ENCODE measurements at regions not wholly inside any gene's neighbourhood (a gene's known extent, or its start where the extent isn't known, plus 50 kb on each side); places are given as distances from the start of the nearest gene placed in this dataset.

DNA sequence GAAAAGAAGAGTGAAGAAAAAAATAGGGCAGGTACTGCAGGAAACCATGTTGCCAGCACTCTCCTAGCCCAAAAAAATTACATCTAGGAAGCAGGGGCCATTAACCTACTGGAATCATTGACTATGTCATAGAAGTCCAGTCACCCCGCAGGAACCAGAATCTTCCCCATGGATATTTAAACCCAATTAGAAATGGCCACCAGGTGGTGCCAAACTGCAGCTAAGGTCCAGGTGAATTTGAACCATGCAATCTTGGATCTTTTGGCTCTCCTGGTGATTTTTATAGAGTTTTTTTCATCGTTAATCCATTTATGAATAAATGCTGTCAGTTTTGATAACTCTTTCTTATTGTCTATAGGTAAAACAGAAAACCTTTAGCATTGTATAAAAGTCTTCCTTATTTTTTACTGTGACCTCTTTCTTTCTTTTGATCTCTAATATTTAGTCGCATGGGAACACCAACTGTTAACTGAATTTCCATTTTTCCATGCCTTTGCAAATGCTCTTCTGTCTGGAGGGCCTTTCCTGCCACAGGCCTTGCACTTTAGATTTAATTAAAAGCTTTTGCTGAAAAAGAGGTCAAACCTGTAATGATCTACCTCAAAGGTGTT lies 147.5 kb upstream of the FGF10 start:
- Histone ChIP-seq H3K56ac (ENCODE audit: extremely low read depth, insufficient read depth, low read length) (no peak overlapping the region), H4K91ac (ENCODE audit: insufficient read depth, low read depth, low read length) (no peak overlapping the region), H3K9me3 (ENCODE audit: control insufficient read depth, insufficient read depth, low read length) (no peaks in the 10 kb centered on the region), H2AK9ac (replicated peaks; ENCODE audit: low read depth, low read length, poor library complexity) (no peak overlapping the region), H3K9me1 (ENCODE audit: insufficient read depth, low read length) (no peaks in the 10 kb centered on the region), H3K27me3 (ENCODE audit: control insufficient read depth, insufficient read depth, low read length) (no peaks in the 10 kb centered on the region), H2AK5ac (ENCODE audit: low read depth, low read length) (no peak overlapping the region), H3K4ac (ENCODE audit: low read depth, low read length) (no peak overlapping the region), H4K5ac (ENCODE audit: low read depth, low read length) (no peak overlapping the region), H3K36me3 (ENCODE audit: control insufficient read depth, insufficient read depth, low read length) (no peaks in the 10 kb centered on the region), H3K4me2 (ENCODE audit: low read depth, low read length) (no peak overlapping the region), H3K23ac (ENCODE audit: low read depth, low read length) (no peak overlapping the region), H3K27ac (ENCODE audit: insufficient read depth, low read length) (no peak overlapping the region), H3K9ac (ENCODE audit: low read depth, low read length) (no peak overlapping the region), H3K4me1 (ENCODE audit: control insufficient read depth, insufficient read depth, low read length) (no peaks in the 10 kb centered on the region), H3K18ac (ENCODE audit: low read depth, low read length) (no peak overlapping the region), H4K20me1 (ENCODE audit: insufficient read depth, low read length) (no peaks in the 10 kb centered on the region), H2BK5ac (ENCODE audit: low read depth, low read length, poor library complexity, severe bottlenecking) (no peak overlapping the region), H2BK15ac (ENCODE audit: low read depth, low read length) (no peak overlapping the region), H2BK120ac (ENCODE audit: low read depth, low read length) (no peak overlapping the region), H3K4me3 (ENCODE audit: insufficient read depth, low read depth, low read length) (no peak overlapping the region), H4K8ac (ENCODE audit: low read depth in 2 of 2, low read length in 2 of 2) (no peak overlapping the region), H2BK20ac (ENCODE audit: low read depth, low read length) (no peak overlapping the region), H2AFZ (replicated peaks; ENCODE audit: low read length, poor library complexity) (no peak overlapping the region), H3K79me1 (ENCODE audit: low read depth in 1 of 2, low read length in 2 of 2) (no peaks in the 10 kb centered on the region), H3K14ac (replicated peaks; ENCODE audit: low read depth, low read length) (no peak overlapping the region)
- POLR2A ChIA-PET (ENCODE audit: unreplicated experiment): no interaction called here
- no CpG with 5 or more reads among the region's 3 CpGs for WGBS, 2 experiments (ENCODE audit: extremely low coverage in 2 of 2, insufficient read length in 1 of 2)
- DNase-seq (peak; percentile 17), ATAC-seq (ENCODE audit: low read depth) (no peak)
- in situ Hi-C loops (cut with MboI; ENCODE audit: low sequenced_read_pairs) (no loop called here), dilution Hi-C loops (cut with HindIII; ENCODE audit: low sequenced_read_pairs, unreplicated experiment) (no loop called here), intact Hi-C loops (cut with micrococcal nuclease) (loop anchor here (1.0 kb wide), 1 partner anchor 238 kb away; no protein-coding TSS in a partner anchor)
- CTCF ChIA-PET: interaction anchor here (1.5 kb wide), 1 partner anchor 14 kb away, joined by 3 read pairs; no protein-coding TSS in a partner anchor
- no TSS peak for BruUV-seq (replicated peaks)
- TF ChIP-seq SMC3 (IDR thresholded peaks at IDR 0.05; ENCODE audit: low read depth, low read length) (peak; percentile 52), RFX5 (IDR thresholded peaks at IDR 0.05; ENCODE audit: low read depth, low read length) (no peak), RAD21 (IDR thresholded peaks at IDR 0.05; ENCODE audit: low read length) (peak; percentile 41)
- TF ChIP-seq, protein P1, sequence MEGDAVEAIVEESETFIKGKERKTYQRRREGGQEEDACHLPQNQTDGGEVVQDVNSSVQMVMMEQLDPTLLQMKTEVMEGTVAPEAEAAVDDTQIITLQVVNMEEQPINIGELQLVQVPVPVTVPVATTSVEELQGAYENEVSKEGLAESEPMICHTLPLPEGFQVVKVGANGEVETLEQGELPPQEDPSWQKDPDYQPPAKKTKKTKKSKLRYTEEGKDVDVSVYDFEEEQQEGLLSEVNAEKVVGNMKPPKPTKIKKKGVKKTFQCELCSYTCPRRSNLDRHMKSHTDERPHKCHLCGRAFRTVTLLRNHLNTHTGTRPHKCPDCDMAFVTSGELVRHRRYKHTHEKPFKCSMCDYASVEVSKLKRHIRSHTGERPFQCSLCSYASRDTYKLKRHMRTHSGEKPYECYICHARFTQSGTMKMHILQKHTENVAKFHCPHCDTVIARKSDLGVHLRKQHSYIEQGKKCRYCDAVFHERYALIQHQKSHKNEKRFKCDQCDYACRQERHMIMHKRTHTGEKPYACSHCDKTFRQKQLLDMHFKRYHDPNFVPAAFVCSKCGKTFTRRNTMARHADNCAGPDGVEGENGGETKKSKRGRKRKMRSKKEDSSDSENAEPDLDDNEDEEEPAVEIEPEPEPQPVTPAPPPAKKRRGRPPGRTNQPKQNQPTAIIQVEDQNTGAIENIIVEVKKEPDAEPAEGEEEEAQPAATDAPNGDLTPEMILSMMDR (conservative IDR thresholded peaks at IDR 0.05; ENCODE audit: low read depth, low read length): peak; percentile 51

Data from IMR-90 (cell line).